HG03097 (cell line): ENCODE measurements at regions not wholly inside any gene's neighbourhood (a gene's known extent, or its start where the extent isn't known, plus 50 kb on each side); places are given as distances from the start of the nearest gene placed in this dataset.

Experiments
- ATAC-seq: cut with Tn5 transposase; IDR thresholded peaks from one replicate; pipeline ENCODE4 v1.9.1; 2021; ENCODE audit not compliant: unreplicated experiment, low FRiP score

- no peak for ATAC-seq
These were observed 190.4 kb upstream of the ARG1 start for GRCh38 chr6:131382631-131383030.

- ATAC-seq: no peak
These were observed 189.3 kb upstream of the ARG1 start for GRCh38 chr6:131383421-131384411.

GRCh38 chr6:131387562-131388447 is 185.2 kb upstream of the ARG1 start:
- ATAC-seq: no peak

- no peak for ATAC-seq
These were observed 182.7 kb upstream of the ARG1 start for GRCh38 chr6:131390322-131390721.

- no peak for ATAC-seq
These were observed 181.9 kb upstream of the ARG1 start for GRCh38 chr6:131391116-131391515.

- no peak for ATAC-seq
These were observed 179.6 kb upstream of the ARG1 start for GRCh38 chr6:131393433-131393832.

- no peak for ATAC-seq
These were observed 178.1 kb upstream of the ARG1 start for GRCh38 chr6:131394768-131395432.

- ATAC-seq: no peak
These were observed 174.8 kb upstream of the ARG1 start for GRCh38 chr6:131398176-131398575.

GRCh38 chr6:131399433-131399832 is 173.6 kb upstream of the ARG1 start:
- ATAC-seq: no peak

GRCh38 chr6:131400054-131400778 is 172.8 kb upstream of the ARG1 start:
- no peak for ATAC-seq

GRCh38 chr6:131400779-131401496 is 172.1 kb upstream of the ARG1 start:
- no peak for ATAC-seq

- no peak for ATAC-seq
These were observed 164.2 kb upstream of the ARG1 start for GRCh38 chr6:131408811-131409210.

- no peak for ATAC-seq
These were observed 162.2 kb upstream of the ARG1 start for GRCh38 chr6:131410785-131411184.

- ATAC-seq: no peak
These were observed 159.8 kb upstream of the ARG1 start for GRCh38 chr6:131412960-131413830.

- no peak for ATAC-seq
These were observed 159.2 kb upstream of the ARG1 start for GRCh38 chr6:131413831-131414191.

- ATAC-seq: no peak
These were observed 158.1 kb upstream of the ARG1 start for GRCh38 chr6:131414956-131415355.

GRCh38 chr6:131418441-131418840 is 154.6 kb upstream of the ARG1 start:
- ATAC-seq: no peak

GRCh38 chr6:131419702-131420101 is 153.3 kb upstream of the ARG1 start:
- ATAC-seq: no peak

- ATAC-seq: no peak
These were observed 149.0 kb upstream of the ARG1 start for GRCh38 chr6:131424016-131424415.
